HG02588 (cell line): ENCODE measurements at regions not wholly inside any gene's neighbourhood (a gene's known extent, or its start where the extent isn't known, plus 50 kb on each side); places are given as distances from the start of the nearest gene placed in this dataset.

Source experiments
- ATAC-seq: cut with Tn5 transposase; IDR thresholded peaks from one replicate; pipeline ENCODE4 v1.9.1; 2021; ENCODE audit warnings: mild to moderate bottlenecking, moderate library complexity; ENCODE audit not compliant: unreplicated experiment

DNA sequence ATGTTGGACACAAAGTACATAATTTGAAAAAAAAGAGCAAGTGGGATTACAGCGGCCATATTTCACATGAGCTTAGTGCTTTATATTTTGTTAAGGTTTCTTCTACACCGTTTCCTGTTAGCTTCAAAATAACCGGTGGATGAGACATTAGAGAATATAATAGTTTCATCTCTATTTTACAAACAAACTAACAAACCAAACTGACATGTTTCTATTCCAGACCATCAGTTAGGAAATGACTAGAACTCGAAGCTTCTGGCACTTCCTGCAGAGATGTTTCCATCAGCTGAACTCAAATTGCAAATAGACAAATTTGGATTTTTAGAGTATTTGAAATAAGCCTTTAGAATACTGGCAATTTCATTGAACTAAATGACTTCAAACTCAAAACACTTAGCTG lies 86.5 kb downstream of the MTRR start:
- ATAC-seq = no peak

DNA sequence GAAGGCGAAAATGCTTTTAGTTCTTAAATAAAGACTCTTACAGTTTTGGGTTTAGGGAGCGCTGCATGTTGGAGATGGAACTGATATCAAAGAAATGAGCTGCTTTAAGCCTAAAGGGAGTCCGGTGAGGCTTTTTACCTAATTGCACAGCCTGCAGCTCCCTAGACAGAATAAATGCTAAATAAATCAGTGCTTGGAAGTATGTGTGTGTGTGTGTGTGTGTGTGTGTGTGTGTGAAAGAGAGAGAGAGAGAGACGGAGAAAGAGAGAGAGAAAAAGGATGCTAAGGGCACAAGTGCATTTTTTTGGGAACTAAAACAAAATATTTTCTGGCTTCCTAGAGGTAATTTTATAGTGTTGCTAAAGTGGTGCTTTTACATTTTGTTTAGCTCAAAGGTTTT lies 88.4 kb downstream of the MTRR start:
- ATAC-seq = no peak

GRCh38 chr5:7960142-7960541 lies 91.2 kb downstream of the MTRR start:
- ATAC-seq = no peak

- no peak for ATAC-seq
Measured at GRCh38 chr5:7961540-7961939, 92.6 kb downstream of the MTRR start.

GRCh38 chr5:7970816-7971215 lies 101.9 kb downstream of the MTRR start:
- ATAC-seq = peak; percentile 54

DNA sequence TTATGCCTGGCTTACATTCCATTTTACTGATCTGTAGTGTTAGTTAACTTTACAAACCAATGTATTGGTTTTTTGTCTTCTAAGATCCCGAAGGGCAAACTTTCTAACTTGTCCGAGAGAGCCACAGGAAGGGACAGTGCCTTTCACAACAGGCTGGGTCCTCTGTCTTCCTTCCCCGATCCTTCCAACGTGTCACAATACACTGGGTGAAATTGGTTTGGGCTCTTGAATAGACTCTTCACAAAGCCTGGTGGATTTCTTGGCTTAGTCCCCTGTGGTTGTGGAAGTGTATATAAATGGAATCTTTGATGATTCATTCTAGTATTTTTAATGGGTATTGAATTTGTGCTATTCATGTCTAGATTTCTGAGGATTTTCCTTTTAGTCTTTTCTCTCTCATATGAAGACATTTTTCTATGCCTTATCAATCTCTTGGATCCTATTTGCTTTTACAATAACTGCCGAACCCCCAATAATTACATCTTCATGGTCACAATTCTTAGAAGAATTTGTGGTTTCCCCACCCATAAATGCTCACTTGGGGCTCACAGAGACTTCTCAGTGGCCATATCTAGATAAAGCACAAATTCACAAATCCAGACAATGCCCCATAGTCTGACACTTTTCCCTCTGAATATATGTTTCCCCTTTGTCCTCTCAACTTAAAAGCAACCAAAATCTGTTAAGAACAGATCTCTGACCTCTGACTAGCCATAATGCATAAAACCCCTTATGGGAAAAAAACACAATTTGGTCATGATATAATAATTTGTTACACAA lies 107.7 kb downstream of the MTRR start:
- ATAC-seq = no peak

- ATAC-seq = no peak
Measured at GRCh38 chr5:7978114-7978513, 109.2 kb downstream of the MTRR start.

DNA sequence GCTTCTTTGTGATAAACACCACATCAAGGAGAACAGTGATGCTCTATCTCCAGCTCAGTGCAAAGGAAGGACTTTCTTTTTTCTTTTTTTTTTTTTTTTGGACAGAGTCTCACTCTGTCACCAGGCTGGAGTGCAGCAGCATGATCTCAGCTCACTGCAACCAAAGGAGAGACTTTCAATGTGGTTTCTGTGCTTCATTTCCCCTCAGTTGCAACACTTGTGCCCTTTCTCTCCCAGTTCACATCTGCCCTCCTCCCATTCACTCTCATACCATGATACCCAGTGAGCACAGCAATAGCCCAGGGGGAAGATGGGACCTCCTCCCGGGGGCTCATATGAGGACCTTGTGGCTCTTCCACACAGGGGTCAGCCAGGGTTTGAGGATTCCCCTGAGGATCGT lies 110.0 kb downstream of the MTRR start:
- no peak for ATAC-seq

DNA sequence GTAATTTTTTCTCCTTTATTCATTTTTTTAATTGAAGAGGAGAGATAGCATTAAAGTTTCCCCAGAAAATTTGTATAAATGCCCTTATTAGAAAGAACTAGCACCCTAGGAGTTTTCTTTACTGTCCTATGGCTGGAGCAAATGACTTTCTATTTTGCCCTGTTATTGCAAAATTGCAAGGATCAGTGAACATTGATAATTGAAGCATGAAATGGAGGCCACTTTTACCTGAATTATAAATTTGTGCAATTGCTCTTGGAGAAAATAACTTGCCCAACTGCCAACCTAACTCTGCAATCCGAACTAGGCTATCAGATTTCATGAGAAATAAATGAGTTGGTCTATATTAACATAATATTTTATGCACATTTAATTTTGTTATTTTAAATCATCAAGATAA lies 111.9 kb downstream of the MTRR start:
- ATAC-seq = no peak

GRCh38 chr5:7983433-7983832 lies 114.5 kb downstream of the MTRR start:
- ATAC-seq = no peak

GRCh38 chr5:7991125-7991821 lies 122.3 kb downstream of the MTRR start:
- ATAC-seq = no peak

DNA sequence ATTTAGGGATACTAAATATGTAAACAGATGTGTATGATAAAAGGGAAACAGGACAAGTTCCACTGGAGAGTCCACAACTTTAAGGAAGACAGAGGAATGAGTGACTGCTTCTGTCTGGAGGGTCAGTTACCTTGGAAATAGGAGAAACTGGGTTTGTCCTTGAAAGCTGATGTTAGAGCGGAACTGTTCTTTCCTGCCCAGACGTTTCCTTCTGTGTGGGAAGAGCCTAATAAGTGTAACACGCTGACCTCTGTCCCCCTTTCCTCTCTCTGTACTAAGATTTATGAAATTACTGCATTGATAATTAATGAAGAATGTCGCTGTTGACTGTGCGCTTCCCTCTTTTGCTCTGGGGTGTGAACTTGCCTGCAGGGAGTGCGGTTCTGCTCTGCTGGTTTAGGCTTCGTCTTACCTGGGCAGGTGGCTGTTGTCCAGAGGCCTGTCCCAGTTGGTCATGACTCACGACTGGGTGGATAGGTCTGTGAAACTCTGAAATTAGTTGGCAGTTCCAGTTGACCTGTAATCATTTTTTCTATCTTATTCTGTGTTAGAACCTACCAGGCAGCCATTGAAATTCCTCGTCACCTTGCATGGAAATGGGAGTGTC lies 126.8 kb downstream of the MTRR start:
- ATAC-seq = no peak

GRCh38 chr5:8005416-8005815 lies 136.5 kb downstream of the MTRR start:
- ATAC-seq = no peak

DNA sequence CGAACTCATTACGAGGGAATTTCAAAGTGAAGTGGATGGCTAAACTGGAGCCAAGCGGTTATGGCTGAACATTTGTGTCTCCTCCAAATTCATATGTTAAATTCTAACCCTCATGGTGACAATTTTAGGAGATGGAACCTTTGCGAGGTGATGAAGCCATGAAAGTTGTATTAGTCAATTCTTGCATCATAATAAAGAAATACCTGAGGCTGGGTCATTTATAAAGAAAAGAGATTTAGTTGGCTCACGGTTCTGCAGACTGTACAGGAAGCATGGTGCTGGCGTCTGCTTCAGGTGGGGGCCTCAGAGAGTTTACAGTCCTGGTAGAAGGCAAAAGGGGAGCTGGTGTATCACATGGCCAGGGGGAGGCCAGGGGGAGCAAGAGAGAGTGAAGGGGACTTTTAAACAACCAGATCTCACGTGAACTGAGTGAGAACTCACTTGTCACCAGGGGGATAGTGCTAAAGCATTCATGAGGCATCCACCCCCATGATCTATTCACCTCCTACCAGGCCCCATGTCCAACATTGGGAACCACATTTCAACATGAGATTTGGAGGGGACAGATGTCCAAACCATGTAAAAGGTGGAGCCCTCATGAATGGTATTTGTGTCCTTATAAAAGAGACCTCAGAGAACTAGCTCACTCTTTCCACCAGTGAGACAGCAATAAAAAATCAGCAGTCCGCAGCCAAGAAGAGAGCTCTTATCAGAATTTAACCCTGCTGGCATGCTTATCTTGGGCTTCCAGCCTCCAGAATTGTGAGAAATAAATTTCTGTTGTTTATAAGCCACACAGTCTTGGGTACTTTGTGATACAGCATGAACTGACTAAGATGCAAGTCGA lies 143.4 kb downstream of the MTRR start:
- no peak for ATAC-seq

DNA sequence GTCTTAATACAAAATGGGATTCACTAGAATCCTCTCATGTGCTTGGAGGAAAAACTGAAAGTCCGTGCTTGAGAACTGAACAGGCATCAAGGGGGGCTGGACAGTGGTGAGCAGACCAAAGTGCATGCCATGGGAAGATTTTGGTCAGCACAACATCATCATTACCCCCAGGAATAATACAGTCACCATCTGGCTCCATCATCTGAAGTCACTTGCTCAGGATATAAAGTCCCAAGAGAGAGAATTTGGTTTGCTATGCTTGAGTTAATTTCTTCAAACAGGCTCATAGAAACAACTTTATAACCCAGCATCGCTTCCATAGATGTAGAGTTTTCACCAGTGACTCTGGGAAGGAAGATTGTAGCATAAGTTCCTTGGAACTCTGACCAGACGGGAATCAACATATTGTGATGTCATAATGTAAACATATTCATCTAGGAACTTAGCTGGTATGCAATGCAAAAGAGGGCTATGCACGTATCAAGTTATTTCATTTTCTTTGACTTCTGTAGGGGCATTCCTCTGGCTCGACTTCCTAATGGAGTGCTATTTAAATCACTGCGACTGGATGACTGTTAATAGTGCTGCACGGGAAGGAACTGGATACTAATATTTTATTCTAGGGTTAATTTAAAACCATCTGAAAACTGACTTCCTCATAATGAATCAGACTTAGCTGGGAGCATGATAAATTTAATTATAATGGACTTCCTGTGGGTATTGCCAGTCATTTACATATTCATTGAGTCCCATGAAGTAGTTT lies 145.2 kb downstream of the MTRR start:
- no peak for ATAC-seq

- ATAC-seq = no peak
Measured at GRCh38 chr5:8019719-8020218, 150.8 kb downstream of the MTRR start.

- no peak for ATAC-seq
Measured at GRCh38 chr5:8020861-8021514, 152.0 kb downstream of the MTRR start.

DNA sequence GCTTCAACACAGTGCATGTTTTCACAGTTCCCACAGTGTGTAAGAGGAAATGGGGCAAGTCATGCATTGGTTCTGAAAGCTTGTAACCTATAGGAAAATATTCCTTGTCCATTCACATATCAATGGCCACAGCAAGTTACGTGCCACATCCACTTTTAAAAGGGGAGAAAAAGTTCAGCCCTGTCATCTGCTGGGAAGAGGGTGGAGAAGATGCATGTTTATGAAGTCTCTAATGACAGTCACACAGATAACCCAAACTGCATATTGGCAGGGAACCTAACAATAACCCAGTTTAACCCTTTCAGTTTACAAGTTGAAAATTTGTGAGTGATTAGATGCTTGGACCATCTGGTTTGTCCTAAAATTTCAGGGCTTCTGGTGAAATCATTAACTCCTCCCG lies 159.3 kb downstream of the MTRR start:
- ATAC-seq = no peak

DNA sequence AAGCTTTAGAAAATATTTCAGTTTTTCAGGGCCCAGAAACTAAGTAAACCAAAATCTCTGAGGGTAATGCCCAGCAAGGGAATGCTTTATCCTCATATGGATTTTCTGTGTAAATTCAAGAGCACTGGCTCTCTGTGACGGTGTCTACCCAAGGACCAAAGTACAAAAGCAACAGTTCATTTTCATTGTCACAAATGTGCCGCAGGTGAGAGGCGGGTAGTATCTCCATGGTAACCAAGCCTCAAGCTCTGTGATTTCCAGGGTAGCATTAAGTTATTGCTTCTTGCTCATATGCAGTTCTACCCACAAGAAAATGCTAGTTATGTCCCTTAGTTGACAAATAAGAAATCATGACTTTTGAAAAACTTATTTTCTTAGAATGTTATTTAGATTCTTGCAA lies 164.3 kb downstream of the MTRR start:
- ATAC-seq = no peak

GRCh38 chr5:8034852-8035251 lies 165.9 kb downstream of the MTRR start:
- ATAC-seq = no peak
